GM18498 (cell line): ENCODE measurements at regions not wholly inside any gene's neighbourhood (a gene's known extent, or its start where the extent isn't known, plus 50 kb on each side); places are given as distances from the start of the nearest gene placed in this dataset.

Source experiments
- ATAC-seq: cut with Tn5 transposase; IDR thresholded peaks from one replicate; pipeline ENCODE4 v1.9.1; 2021; ENCODE audit warnings: mild to moderate bottlenecking, moderate library complexity; ENCODE audit not compliant: unreplicated experiment

- no peak for ATAC-seq
Measured at GRCh38 chr18:78739882-78740677, 239.5 kb upstream of the SALL3 start.

- ATAC-seq = no peak
Measured at GRCh38 chr18:78740876-78741275, 238.7 kb upstream of the SALL3 start.

GRCh38 chr18:78741381-78742217 is 238.0 kb upstream of the SALL3 start:
- ATAC-seq = no peak

GRCh38 chr18:78742218-78742745 is 237.3 kb upstream of the SALL3 start:
- no peak for ATAC-seq

GRCh38 chr18:78743078-78743477 is 236.5 kb upstream of the SALL3 start:
- no peak for ATAC-seq

- ATAC-seq = no peak
Measured at GRCh38 chr18:78751664-78752063, 228.0 kb upstream of the SALL3 start.

GRCh38 chr18:78753240-78753639 is 226.4 kb upstream of the SALL3 start:
- ATAC-seq = no peak

GRCh38 chr18:78754311-78755043 is 225.1 kb upstream of the SALL3 start:
- ATAC-seq = no peak

- ATAC-seq = no peak
Measured at GRCh38 chr18:78757014-78757413, 222.6 kb upstream of the SALL3 start.

- no peak for ATAC-seq
Measured at GRCh38 chr18:78758496-78758895, 221.1 kb upstream of the SALL3 start.

- ATAC-seq = no peak
Measured at GRCh38 chr18:78762753-78763152, 216.9 kb upstream of the SALL3 start.

GRCh38 chr18:78764544-78764943 is 215.1 kb upstream of the SALL3 start:
- ATAC-seq = no peak

GRCh38 chr18:78765142-78765541 is 214.5 kb upstream of the SALL3 start:
- ATAC-seq = no peak

GRCh38 chr18:78765637-78766281 is 213.9 kb upstream of the SALL3 start:
- no peak for ATAC-seq

- no peak for ATAC-seq
Measured at GRCh38 chr18:78766651-78767533, 212.7 kb upstream of the SALL3 start.

GRCh38 chr18:78767648-78768071 is 212.0 kb upstream of the SALL3 start:
- no peak for ATAC-seq

GRCh38 chr18:78768221-78768620 is 211.4 kb upstream of the SALL3 start:
- ATAC-seq = no peak

- no peak for ATAC-seq
Measured at GRCh38 chr18:78768656-78769501, 210.7 kb upstream of the SALL3 start.
